ENCODE measurements at regions not wholly inside any gene's neighbourhood (a gene's known extent, or its start where the extent isn't known, plus 50 kb on each side); places are given as distances from the start of the nearest gene placed in this dataset.

- DNase-seq = no peak
Observed at GRCh38 chr13:72435251-72435650, 292.2 kb downstream of the MZT1 start.

GRCh38 chr13:72431981-72432682 is 295.3 kb downstream of the MZT1 start:
- DNase-seq = no peak

- DNase-seq = no peak
Observed at GRCh38 chr13:72430923-72431322, 296.5 kb downstream of the MZT1 start.

- DNase-seq = no peak
Observed at GRCh38 chr13:72427757-72428528, 299.5 kb downstream of the MZT1 start.

- no peak for DNase-seq
Observed at GRCh38 chr13:72424059-72424458, 303.4 kb downstream of the MZT1 start.

- no peak for DNase-seq
Observed at GRCh38 chr13:72415817-72416216, 311.6 kb downstream of the MZT1 start.

- no peak for DNase-seq
Observed at GRCh38 chr13:72412481-72412880, 314.9 kb downstream of the MZT1 start.

GRCh38 chr13:72405441-72405840 is 322.0 kb downstream of the MZT1 start:
- DNase-seq = no peak

DNA sequence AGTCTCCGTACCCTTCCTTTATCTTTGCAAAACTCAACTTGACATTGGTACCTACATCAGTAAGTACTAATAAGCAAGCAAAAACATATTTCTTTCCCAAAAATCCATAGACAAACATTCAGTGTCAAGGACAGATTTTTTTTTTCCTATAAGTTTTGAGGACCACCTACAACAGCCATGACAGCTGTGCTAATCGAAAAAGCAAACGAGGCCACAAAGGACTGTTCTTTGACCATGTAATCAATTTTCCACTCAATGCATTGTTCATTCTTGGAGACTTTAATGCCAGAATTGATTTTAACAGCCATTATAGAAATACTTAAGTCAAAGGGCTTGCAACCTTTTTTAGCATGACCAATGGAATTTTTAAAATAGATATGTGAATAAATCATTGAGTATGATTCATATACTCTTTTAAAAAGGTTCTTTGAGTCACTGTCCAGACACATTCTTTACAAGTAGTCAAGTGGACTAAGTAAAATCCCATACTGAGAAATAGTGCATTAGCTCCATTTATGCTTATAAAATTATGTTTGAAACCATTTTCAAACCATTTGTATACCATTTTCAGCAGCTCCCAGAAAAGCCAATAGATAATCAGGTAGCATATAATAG is 323.9 kb downstream of the MZT1 start:
- no peak for DNase-seq

GRCh38 chr13:72400856-72401255 is 326.6 kb downstream of the MZT1 start:
- no peak for DNase-seq

DNA sequence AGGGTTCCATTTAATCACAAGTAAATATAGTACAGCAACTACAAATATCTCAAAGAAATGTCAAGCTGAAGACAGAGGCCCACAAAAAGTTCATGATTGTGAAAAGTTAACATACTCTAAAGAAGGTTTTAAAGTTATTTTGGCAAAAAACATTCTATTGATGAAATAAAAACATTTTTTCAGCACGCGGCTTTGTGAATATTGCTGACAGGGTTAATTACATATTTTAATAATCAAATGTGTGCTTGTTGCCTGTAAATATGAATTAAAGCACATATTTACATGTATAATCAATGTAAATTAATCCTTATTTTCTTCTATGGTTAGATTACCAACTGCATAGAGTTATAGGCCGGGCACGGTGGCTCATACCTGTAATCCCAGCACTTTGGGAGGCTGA is 328.1 kb downstream of the MZT1 start:
- DNase-seq = no peak

DNA sequence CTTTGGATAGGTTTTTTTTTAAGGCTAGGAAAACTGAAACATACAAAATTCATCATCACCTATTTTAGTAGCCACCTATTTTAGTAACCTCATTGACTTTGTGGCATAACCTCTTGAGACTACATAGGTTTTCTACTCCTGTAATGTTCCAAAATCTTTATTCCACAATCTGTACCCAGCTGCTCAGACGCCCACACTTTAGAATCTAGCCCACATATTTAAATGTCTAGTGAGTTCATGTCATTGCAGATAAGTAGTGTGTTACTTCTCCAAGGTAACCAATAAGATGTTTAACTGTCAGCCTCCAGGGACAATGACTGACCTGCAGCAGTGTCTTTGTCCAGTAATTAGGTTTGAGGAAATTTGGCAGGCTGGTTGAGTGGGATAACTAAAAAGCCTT is 330.2 kb downstream of the MZT1 start:
- no peak for DNase-seq

GRCh38 chr13:72390909-72391308 is 336.5 kb downstream of the MZT1 start:
- no peak for DNase-seq

DNA sequence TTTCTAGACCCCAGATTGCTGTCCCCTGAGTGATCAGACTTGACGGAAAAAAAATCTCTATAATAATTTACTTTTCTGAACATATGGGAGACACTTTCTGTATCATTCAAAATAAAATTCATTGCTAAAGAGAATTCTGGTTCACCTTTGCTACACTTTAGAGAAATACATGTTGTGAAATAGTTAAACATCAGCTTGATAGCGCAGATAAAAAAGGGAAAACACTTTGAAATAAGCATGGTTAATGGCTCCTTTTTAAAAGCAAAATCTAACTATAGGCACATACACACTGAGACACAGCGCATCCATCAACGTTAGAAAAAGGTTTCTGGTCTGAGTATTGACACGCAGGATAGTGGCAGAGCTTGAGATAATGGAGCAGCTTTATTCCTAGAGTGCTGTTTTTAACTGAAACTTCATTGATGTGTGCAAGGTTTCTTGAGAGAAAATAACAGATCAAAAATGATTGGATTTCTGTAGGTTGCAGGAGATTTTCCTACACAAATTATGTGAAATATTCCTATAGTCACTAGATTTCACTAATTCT is 341.2 kb downstream of the MZT1 start:
- no peak for DNase-seq

DNA sequence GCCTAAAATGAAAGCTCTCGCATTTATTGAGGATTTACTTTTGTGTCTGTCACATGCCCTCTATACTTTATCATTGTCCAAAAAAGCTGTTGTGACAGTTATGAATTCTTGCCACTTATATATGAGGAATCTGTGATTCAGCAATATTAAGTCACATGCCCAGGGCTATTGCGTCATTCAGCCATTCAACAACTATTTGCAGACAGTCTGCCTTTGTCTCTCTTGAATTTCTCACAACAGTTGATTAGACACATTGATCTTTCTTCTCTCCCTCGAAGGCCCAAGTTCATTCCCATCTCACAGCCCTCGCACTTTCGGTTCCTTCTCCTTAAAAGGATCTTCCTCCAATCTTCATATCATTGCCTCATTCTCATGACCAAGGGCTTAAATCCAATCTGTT is 342.6 kb downstream of the MZT1 start:
- no peak for DNase-seq

DNA sequence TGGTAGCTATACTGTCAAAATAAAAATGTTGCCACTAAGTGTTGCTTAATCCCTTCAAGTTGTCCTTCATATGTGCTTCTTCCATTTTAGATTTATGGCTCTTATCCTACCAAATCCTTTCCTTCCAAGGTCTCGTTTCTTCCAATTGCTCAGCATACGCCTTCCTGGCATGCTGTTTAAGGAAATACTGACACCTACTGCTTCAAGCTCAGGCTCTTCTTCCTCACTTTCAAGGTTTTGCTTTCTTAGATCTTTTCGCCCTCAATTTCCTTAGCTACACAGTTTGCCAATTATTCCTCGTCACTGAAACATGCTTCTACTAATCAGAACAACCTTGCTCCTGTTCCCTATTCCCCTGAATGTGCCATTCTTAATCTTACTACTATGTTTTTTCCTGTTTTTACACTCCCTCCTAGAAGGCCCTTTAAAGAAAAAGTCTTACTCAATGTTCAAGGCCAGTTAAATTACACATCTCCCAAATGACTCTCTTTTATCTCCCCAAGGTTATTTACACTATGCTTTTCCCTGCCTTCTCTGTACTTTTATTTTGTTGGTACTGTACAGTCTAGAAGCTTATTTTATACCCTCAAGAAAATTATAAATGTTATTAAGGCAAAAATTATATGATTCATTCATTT is 343.1 kb downstream of the MZT1 start:
- DNase-seq = no peak

DNA sequence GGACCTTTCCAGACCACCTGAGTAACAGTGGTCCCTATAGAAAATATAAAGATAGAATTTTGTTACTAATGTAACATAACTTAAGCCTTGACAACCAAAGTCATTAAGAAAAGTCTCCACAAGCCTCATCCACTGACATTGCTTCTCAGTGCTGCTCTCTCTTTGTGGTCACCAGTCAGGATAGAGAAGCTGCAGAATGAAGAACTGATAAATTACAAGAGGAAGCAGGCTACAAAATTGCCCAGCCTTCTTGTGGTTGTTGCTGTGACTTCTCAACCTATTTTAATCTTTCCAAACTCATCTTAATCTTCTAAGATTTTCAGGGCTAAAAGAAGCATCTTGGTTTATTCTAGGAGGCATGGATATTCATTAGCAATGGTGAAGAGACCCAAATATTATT is 343.8 kb downstream of the MZT1 start:
- DNase-seq = no peak

- DNase-seq = no peak
Observed at GRCh38 chr13:72379581-72379980, 347.8 kb downstream of the MZT1 start.

- DNase-seq = no peak
Observed at GRCh38 chr13:72368031-72368430, 359.4 kb downstream of the MZT1 start.

GRCh38 chr13:72346716-72347115 is 380.7 kb downstream of the MZT1 start:
- no peak for DNase-seq

- no peak for DNase-seq
Observed at GRCh38 chr13:72342364-72342763, 385.1 kb downstream of the MZT1 start.

DNA sequence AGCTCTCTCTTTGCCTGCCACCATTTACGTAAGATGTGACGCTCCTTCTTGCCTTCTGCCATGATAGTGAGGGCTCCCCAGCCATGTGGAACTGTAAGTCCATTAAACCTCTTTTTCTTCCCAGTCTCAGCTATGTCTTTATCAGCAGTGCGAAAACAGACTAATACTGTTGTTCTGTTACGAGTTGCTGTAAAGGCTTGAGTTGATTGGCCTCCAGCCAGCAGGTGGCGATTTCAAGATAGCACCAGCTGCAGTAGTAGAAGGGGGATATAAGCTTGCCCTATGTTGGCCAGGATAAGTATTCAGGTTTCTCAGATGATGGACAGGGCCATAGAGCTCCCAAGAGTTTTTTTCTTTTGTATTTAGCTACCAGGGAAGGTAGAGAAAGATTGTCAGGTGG is 385.5 kb downstream of the MZT1 start:
- no peak for DNase-seq

DNA sequence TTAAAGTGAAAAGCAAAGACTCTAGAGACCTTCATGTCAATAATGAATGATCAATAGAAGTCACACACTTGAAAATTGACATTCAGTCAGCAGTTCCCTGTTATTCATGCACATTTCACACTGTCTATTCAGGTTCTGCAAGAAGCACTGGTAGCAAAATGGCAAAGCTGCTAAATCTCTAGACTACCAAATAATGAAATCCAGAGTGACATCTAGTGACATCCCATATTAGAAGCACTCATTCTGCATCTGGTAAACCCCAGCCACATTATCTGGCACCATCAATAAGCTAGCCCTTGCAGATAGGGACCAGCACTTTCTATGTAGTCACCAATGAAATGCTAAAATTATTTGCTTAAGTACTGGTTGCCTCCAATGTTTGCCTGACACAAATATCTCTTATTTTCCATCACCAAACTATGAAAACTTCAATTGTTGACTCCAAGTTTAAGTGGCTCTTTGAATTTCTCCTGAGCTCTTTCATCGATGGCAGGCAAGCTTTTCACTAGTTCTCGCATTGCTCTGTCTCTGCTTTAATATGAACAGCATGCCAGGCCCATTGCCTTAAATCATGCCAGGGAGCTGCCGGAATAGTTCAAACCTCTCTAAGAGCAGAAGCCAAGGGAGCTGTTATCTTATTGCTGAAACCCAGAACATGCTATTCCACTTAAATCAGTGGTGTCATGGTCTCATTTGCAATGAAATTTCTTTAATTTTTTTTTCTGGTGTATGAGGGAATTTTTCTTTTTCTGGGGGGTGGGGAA is 409.9 kb downstream of the MZT1 start:
- no peak for DNase-seq

Data from activated naive CD4-positive, alpha-beta T cell treated with anti-CD3 and anti-CD28 coated beads, Interleukin-2, amount 50 U/mL, for 16 hours (primary cell).